Activated CD8-positive, alpha-beta T cell treated with anti-CD3 and anti-CD28 coated beads, Interleukin-2, amount 10 ng/mL, durations not matched to agents 7 days and 5 days (primary cell): ENCODE measurements at regions not wholly inside any gene's neighbourhood (a gene's known extent, or its start where the extent isn't known, plus 50 kb on each side); places are given as distances from the start of the nearest gene placed in this dataset.

Experiments used
- ATAC-seq: fragments of 150-1000 bp; cut with Tn5 transposase; one replicate; pipeline ENCODE4 v1.10.0; 2021; ENCODE audit warnings: moderate library complexity
- CTCF ChIA-PET: fragments of 350-600 bp; sonication (Branson Sonifier 250); formaldehyde crosslinking; loops from one replicate; lab custom pipeline; 2021; ENCODE audit warnings: antibody characterized with exemption; lab: Charles Lee
- POLR2A ChIA-PET: fragments of 350-600 bp; sonication (Branson Sonifier 250); formaldehyde crosslinking; loops from one replicate; lab custom pipeline; 2021; ENCODE audit warnings: antibody characterized with exemption; lab: Charles Lee
- DNase-seq: peaks from one replicate; pipeline ENCODE4 v3.0.0-alpha.2; 2020
- H3K27ac Mint-ChIP-seq: one replicate; pipeline ENCODE4 v1.8.0; 2021; ENCODE audit warnings: mild to moderate bottlenecking, mixed read lengths
- H3K27me3 Mint-ChIP-seq: one replicate; pipeline ENCODE4 v1.8.0; 2021; ENCODE audit warnings: low read depth, mixed read lengths
- H3K36me3 Mint-ChIP-seq: one replicate; pipeline ENCODE4 v1.8.0; 2021; ENCODE audit warnings: low read depth, mixed read lengths
- H3K4me1 Mint-ChIP-seq: one replicate; pipeline ENCODE4 v1.8.0; 2021; ENCODE audit warnings: low read depth, mixed read lengths
- H3K4me3 Mint-ChIP-seq: one replicate; pipeline ENCODE4 v1.8.0; 2021; ENCODE audit warnings: mild to moderate bottlenecking, mixed read lengths
- H3K9me3 Mint-ChIP-seq: one replicate; pipeline ENCODE4 v1.8.0; 2022; ENCODE audit warnings: mixed read lengths; ENCODE audit not compliant: insufficient read depth

GRCh38 chr7:36802459-36803135 lies 78.3 kb upstream of the AOAH start:
- CTCF ChIA-PET, result interaction anchor here (1.0 to 1.6 kb wide), 5 partner anchors 8 to 315 kb away, joined by 3 to 4 read pairs (median 3); no protein-coding TSS in a partner anchor

DNA sequence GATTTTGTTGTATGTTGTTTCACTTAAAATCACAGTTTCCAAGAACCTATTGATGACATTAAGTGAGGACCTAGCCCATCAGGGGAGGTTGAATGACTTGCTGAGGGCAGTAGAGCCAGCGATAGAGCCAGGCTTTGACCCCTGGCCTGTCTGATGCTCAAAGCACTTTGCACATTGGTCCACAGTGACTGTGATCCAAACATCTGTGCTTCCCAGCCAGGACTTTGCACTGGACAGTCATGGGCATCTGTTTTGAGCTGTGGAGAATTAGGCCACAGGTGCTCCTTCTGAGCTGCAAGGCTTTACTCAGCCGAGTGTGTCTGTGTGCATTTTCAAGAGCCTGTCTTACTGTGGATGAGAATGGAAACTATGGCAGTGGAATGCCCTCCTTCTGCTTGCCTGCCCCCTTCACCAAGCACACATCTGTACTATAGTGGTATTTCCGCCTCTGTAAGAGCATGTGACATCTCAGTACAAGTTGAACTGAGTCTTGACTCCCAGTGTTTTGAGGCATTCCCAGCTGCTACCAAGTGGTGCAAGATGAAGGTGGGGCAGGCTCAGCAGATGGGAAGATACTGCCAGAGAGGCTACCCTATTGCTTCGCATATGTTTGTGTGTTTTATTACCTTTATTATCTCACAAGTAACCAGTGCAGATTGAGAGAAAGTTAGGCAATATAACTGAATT lies 72.7 kb upstream of the AOAH start:
- Mint-ChIP-seq H3K36me3 (peaks cover 5% of the 10 kb centered on the region), H3K27me3 (peaks cover 2% of the 10 kb centered on the region), H3K9me3 (no peaks in the 10 kb centered on the region), H3K27ac (no peak overlapping the region), H3K4me3 (no peak overlapping the region), H3K4me1 (peaks cover 34% of the 10 kb centered on the region)
- CTCF ChIA-PET, result no interaction called here
- POLR2A ChIA-PET, result no interaction called here
- DNase-seq, result no peak
- ATAC-seq, result no peak

More at GRCh38 chr7:36802459-36803135, 78.3 kb upstream of the AOAH start:
- POLR2A ChIA-PET, result no interaction called here
- Mint-ChIP-seq H3K27me3 (peaks cover 2% of the 10 kb centered on the region), H3K4me3 (no peak overlapping the region), H3K9me3 (peaks cover 8% of the 10 kb centered on the region), H3K27ac (no peak overlapping the region), H3K36me3 (peaks cover 6% of the 10 kb centered on the region), H3K4me1 (peaks cover 7% of the 10 kb centered on the region)
- ATAC-seq, result no peak
- DNase-seq, result no peak

DNA sequence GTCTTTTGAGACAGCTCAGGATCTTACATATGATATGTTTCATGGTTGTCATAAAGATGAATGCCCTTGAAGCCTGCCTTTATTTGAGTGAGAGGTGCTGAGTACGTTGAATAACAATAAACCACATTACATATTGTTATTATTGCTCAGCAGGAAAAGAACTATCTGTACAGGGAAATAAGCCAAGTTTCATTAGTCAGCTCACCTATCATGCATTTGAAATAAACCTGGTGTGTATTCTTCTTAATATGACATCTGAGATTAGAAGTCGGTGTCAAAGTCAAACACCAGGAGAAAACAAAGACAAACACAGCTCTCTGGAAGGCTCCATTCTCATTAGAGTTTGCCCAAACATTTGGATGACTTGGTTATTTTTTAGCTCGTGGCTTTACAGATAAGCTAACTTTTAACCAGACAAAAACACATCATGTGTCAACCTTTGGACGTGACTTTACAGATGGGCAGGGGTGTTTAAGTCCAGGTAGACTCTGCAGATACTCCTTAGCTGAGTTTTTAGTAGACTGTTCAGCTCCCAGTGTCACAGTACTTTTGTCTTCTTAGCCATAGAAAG lies 71.2 kb upstream of the AOAH start:
- H3K36me3 Mint-ChIP-seq, result peaks cover 11% of the 10 kb centered on the region
- POLR2A ChIA-PET, result interaction anchor here (1.2 kb wide), 1 partner anchor 28 kb away, joined by 3 read pairs; no protein-coding TSS in a partner anchor
- ATAC-seq (no peak), DNase-seq (no peak)
- H3K27me3 Mint-ChIP-seq, result peaks cover 2% of the 10 kb centered on the region
- peak overlapping the region; percentile 17 for H3K27ac Mint-ChIP-seq
- no peak overlapping the region for H3K4me3 Mint-ChIP-seq
- H3K4me1 Mint-ChIP-seq, result peaks cover 48% of the 10 kb centered on the region
- H3K9me3 Mint-ChIP-seq, result no peaks in the 10 kb centered on the region
- CTCF ChIA-PET, result interaction anchor here (0.7 to 2.1 kb wide), 9 partner anchors 10 to 558 kb away, joined by 3 to 7 read pairs (median 4); no protein-coding TSS in a partner anchor

- ATAC-seq, result no peak
- Mint-ChIP-seq H3K27me3 (no peaks in the 10 kb centered on the region), H3K27ac (no peak overlapping the region), H3K4me1 (peaks cover 56% of the 10 kb centered on the region), H3K9me3 (no peaks in the 10 kb centered on the region), H3K36me3 (peaks cover 11% of the 10 kb centered on the region), H3K4me3 (no peak overlapping the region)
- DNase-seq, result no peak
- ChIA-PET POLR2A (interaction anchor here (0.9 kb wide), 1 partner anchor 21 kb away, joined by 4 read pairs; no protein-coding TSS in a partner anchor), CTCF (interaction anchor here (1.0 to 2.1 kb wide), 7 partner anchors 11 to 387 kb away, joined by 3 to 7 read pairs (median 4); no protein-coding TSS in a partner anchor)
These were observed 70.4 kb upstream of the AOAH start for GRCh38 chr7:36794689-36795088.

DNA sequence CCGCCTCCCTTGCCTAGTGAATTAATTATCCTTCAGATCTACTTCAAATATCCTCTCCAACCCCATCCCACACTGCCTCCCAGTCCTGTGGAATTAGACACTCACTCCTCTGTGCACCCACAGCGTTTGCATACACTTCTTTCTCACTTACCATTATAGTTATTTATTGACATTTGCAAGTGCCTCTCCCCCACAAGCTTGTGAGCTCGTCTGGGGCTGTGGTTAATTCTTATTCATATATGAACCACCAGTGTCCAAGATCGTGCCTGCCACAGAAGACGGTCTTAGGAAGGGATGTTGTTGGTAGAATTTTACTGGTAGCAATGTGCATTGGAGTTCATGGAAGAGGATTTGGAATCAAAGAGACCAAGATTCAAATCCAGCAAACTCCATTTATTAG lies 68.1 kb upstream of the AOAH start:
- Mint-ChIP-seq H3K27ac (peak overlapping the region; percentile 27), H3K27me3 (no peaks in the 10 kb centered on the region), H3K36me3 (peaks cover 17% of the 10 kb centered on the region), H3K4me3 (no peak overlapping the region), H3K4me1 (peaks cover 77% of the 10 kb centered on the region), H3K9me3 (no peaks in the 10 kb centered on the region)
- POLR2A ChIA-PET, result no interaction called here
- DNase-seq, result no peak
- ATAC-seq, result no peak
- CTCF ChIA-PET, result no interaction called here

- no peak for DNase-seq
- CTCF ChIA-PET, result interaction anchor here (1.2 to 3.2 kb wide), 4 partner anchors 69 to 392 kb away, joined by 3 to 11 read pairs (median 4); no protein-coding TSS in a partner anchor
- H3K27ac Mint-ChIP-seq, result peak overlapping the region; percentile 82
These were observed 66.1 kb upstream of the AOAH start for GRCh38 chr7:36790311-36790787.

DNA sequence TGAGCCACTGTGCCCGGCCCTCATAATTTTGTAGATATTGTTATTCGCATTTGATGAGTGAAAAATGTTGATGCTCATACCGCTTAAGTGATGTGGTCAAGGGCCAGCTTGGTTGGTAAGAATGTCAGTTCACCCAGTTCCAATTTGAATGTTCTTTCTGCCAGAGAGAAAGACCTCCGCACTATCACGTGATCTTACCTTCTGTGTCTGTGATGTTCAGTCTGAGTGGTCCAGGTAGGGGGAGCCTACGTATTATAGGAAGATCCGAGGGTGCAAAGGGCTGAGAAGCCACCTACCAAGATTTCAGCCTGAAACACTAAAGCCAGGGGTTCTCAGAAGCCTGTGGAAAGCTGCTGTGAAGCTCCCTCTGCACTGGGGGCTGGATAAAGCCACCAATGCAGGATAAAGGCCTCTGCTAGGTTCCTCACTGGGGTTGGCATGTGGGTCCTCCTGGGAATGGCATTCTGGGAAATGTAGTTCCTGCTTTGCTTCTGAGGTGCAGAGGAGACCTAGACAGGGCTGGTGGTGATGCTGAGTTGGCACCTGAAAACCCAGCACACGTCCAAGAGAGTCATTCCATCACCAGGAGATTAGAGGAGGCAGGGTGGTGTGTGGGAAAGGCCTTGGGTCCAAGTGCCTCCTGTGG lies 64.7 kb upstream of the AOAH start:
- no peak for ATAC-seq
- DNase-seq, result no peak
- Mint-ChIP-seq H3K27me3 (no peaks in the 10 kb centered on the region), H3K36me3 (peaks cover 24% of the 10 kb centered on the region), H3K4me3 (no peak overlapping the region), H3K4me1 (peaks cover 89% of the 10 kb centered on the region), H3K27ac (peak overlapping the region; percentile 82), H3K9me3 (peaks cover 4% of the 10 kb centered on the region)
- POLR2A ChIA-PET, result interaction anchor here (1.7 kb wide), 1 partner anchor 12 kb away, joined by 5 read pairs; no protein-coding TSS in a partner anchor
- CTCF ChIA-PET, result interaction anchor here (1.0 to 3.2 kb wide), 3 partner anchors 38 to 393 kb away, joined by 3 to 11 read pairs (median 5); no protein-coding TSS in a partner anchor

More at GRCh38 chr7:36790311-36790787, 66.1 kb upstream of the AOAH start:
- H3K4me1 Mint-ChIP-seq, result peaks cover 88% of the 10 kb centered on the region
- peaks cover 21% of the 10 kb centered on the region for H3K36me3 Mint-ChIP-seq
- no peak for ATAC-seq
- POLR2A ChIA-PET, result interaction anchor here (1.1 kb wide), 1 partner anchor 14 kb away, joined by 3 read pairs; no protein-coding TSS in a partner anchor
- H3K27me3 Mint-ChIP-seq, result no peaks in the 10 kb centered on the region
- peaks cover 4% of the 10 kb centered on the region for H3K9me3 Mint-ChIP-seq
- H3K4me3 Mint-ChIP-seq, result peak overlapping the region; percentile 20

DNA sequence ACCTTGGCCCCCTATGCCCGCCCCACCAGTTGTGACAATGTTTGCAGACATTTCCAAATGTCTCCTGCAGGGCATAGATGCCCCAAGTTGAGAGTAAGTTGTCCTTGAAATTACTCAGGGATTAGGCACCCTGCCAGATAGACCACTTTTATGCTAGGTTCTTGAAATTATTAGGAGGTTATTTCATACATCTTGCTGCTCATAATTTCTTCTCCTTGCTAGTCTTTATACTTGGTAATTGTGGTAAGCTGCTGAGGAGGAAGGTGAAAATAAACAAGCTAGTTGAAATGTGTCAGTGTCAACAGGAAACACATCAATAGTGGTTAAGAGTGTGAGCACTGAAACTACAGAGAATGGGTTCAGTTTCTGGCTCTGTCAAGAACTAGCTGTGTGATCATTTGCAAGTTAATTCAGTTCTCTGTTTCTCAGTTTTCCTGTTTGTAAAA lies 63.7 kb upstream of the AOAH start:
- Mint-ChIP-seq H3K27me3 (no peaks in the 10 kb centered on the region), H3K36me3 (peaks cover 27% of the 10 kb centered on the region), H3K9me3 (peaks cover 4% of the 10 kb centered on the region), H3K4me3 (peak overlapping the region; percentile 1), H3K4me1 (peaks cover 89% of the 10 kb centered on the region), H3K27ac (peak overlapping the region; percentile 82)
- ChIA-PET POLR2A (interaction anchor here (1.7 kb wide), 1 partner anchor 11 kb away, joined by 5 read pairs; no protein-coding TSS in a partner anchor), CTCF (interaction anchor here (0.8 to 3.2 kb wide), 10 partner anchors 10 to 394 kb away, joined by 3 to 11 read pairs (median 4); no protein-coding TSS in a partner anchor)
- ATAC-seq (peak; percentile 57), DNase-seq (peak; percentile 38)

- Mint-ChIP-seq H3K27me3 (no peaks in the 10 kb centered on the region), H3K9me3 (peaks cover 6% of the 10 kb centered on the region), H3K36me3 (peaks cover 33% of the 10 kb centered on the region), H3K4me3 (peak overlapping the region; percentile 24), H3K4me1 (peaks cover 85% of the 10 kb centered on the region), H3K27ac (peak overlapping the region; percentile 91)
- ChIA-PET POLR2A (interaction anchor here (1.1 kb wide), 1 partner anchor 8 kb away, joined by 3 read pairs; no protein-coding TSS in a partner anchor), CTCF (interaction anchor here (0.8 to 2.1 kb wide), 4 partner anchors 8 to 397 kb away, joined by 3 to 8 read pairs (median 5); no protein-coding TSS in a partner anchor)
- DNase-seq (peak; percentile 83), ATAC-seq (peak; percentile 93)
These were observed 61.0 kb upstream of the AOAH start for GRCh38 chr7:36784991-36785940.
